Fibroblast of skin of abdomen (primary cell): ENCODE measurements at regions not wholly inside any gene's neighbourhood (a gene's known extent, or its start where the extent isn't known, plus 50 kb on each side); places are given as distances from the start of the nearest gene placed in this dataset.
"Not testable (repeated sequence)": the region's sequence is repeated elsewhere in the genome, so short reads cannot be mapped to it uniquely, and the experiment has no call there.

Source experiments
- DNase-seq: peaks from one replicate; pipeline ENCODE4 v3.0.0-alpha.2; 2013

GRCh38 chr3:176302271-176302670 is 895.0 kb downstream of the TBL1XR1 start:
- no peak for DNase-seq

- DNase-seq = peak; percentile 37
Observed at GRCh38 chr3:176296066-176296597, 901.1 kb downstream of the TBL1XR1 start.

GRCh38 chr3:176293276-176293675 is 904.0 kb downstream of the TBL1XR1 start:
- no peak for DNase-seq

GRCh38 chr3:176286476-176287085 is 910.7 kb downstream of the TBL1XR1 start:
- DNase-seq = peak; percentile 6

GRCh38 chr3:176275538-176275937 is 921.7 kb downstream of the TBL1XR1 start:
- DNase-seq = no peak

DNA sequence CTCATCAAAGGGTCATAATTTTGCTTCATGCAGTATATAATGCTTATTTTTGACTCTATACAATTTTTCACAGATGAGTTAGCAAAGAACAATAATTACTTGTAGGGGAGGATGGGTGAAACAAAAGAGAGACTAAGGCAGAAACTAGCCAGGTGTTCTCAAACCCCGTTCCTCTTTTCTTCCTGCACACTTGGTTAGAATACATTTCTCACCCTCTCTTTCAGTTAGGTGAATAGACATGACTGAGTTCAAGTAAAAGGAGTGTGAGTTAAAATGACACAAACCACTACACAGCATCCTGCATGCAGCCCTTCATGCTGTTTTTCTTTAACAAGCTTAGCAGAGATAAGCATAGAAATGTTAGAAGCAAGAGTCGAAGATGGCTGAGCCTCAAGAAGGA is 922.2 kb downstream of the TBL1XR1 start:
- DNase-seq = no peak

GRCh38 chr3:176274161-176274560 is 923.1 kb downstream of the TBL1XR1 start:
- DNase-seq = no peak

DNA sequence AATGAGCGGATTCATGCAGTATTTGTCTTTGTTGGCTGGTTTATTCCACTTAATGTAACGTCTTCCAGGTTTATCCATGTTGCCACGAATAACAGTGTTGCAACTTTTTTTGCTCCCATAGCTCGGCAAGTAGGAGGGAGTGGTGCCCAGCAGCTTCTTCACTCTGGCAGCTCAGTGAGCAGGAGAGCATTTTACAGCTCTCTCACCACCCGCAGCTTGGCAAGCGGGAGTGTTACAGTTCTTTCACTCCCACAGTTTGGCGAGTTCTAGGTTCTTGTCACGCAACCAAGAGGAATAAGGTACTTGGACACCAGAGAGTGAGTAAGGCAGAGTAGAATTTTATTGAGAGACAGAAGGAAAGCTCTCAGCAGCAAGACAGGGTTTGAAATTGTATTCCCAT is 935.2 kb downstream of the TBL1XR1 start:
- no peak for DNase-seq

- DNase-seq = no peak
Observed at GRCh38 chr3:176247191-176247590, 950.1 kb downstream of the TBL1XR1 start.

GRCh38 chr3:176219970-176220369 is 977.3 kb downstream of the TBL1XR1 start:
- no peak for DNase-seq

- no peak for DNase-seq
Observed at GRCh38 chr3:176214758-176215157, 982.5 kb downstream of the TBL1XR1 start.

GRCh38 chr3:176213314-176213713 is 984.0 kb downstream of the TBL1XR1 start:
- DNase-seq = not testable (repeated sequence)

GRCh38 chr3:176208915-176209314 is 988.4 kb downstream of the TBL1XR1 start:
- DNase-seq = no peak

GRCh38 chr3:176208283-176208682 is 989.0 kb downstream of the TBL1XR1 start:
- DNase-seq = no peak

DNA sequence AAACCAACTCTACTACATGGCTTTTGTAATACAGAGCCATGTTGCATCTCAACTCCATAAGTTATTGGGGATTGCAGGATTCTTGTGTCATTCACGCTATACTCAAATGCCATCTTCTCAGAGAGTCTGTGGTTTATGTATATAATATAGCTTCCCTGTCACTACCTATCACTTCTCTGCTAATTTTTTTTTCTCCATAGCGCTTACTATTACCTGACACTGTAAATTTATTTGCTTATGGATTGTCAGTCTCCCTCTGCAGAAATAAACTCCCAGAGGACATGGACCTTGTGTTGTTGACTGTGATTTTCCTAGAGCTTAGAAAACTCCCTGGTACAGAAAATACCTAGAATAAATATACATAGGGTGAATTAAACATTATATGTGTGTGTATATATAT is 990.5 kb downstream of the TBL1XR1 start:
- DNase-seq = no peak

DNA sequence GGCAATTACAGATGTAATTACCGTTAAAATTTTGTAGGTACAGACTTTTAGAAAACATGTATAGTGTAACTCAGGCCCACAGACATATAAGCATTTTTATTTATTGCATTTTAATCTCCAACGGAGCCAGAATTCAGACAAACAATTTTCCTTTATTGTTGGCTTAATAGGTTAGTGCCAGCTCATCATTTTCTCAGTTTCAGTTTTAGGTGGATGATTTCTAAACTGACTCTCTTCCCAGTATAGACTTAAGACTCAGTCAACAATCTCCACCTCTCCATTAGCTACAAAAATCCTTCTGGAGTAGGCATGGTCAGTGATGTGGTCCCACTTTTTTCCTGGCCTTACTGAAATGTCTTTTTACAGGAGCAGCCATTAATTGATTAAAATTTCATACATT is 994.6 kb downstream of the TBL1XR1 start:
- DNase-seq = no peak

GRCh38 chr3:176193032-176193730 is 1004.1 kb downstream of the TBL1XR1 start:
- DNase-seq = no peak

- DNase-seq = no peak
Observed at GRCh38 chr3:176190755-176191154, 1006.5 kb downstream of the TBL1XR1 start.

GRCh38 chr3:176183181-176183580 is 1014.1 kb downstream of the TBL1XR1 start:
- no peak for DNase-seq

- DNase-seq = no peak
Observed at GRCh38 chr3:176174060-176174459, 1023.2 kb downstream of the TBL1XR1 start.

DNA sequence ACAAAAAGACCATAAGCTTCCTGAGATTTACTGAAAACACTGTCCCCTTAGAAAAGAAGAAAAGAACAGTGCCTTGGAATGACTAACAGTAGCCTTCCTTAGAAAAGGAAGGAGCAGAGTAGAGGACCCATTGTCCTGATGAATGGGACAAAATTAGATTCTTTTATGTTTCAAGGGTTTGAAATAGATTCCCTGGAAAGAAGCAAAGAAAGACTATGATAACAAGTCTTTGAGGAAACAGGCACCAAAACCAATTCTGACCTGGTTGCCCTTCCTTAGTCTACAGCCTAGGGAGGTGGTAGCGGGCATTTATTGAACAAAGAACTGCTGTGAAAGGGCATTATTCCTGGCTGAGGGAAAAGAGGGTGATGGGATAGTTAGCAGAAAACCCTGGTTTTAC is 1024.8 kb downstream of the TBL1XR1 start:
- DNase-seq = no peak

DNA sequence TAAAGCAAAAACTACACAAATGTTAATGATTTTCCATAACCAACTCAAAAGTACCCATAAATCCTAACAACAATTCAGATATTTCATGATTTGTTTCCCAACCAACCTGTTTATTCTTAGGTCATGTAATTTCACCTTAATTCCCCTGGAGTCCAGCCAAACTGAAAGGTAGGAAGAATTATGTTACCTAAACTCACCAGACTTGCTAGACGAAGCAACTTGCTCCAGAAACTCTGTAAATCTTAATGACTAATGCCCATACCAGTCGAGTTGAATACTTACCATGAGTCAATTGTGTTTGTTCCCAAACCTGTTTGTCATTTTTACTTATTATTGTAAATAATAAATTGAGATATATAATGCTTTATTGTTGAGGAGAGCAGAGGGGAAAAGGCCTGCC is 1030.0 kb downstream of the TBL1XR1 start:
- DNase-seq = no peak

GRCh38 chr3:176160997-176161396 is 1036.3 kb downstream of the TBL1XR1 start:
- DNase-seq = no peak

DNA sequence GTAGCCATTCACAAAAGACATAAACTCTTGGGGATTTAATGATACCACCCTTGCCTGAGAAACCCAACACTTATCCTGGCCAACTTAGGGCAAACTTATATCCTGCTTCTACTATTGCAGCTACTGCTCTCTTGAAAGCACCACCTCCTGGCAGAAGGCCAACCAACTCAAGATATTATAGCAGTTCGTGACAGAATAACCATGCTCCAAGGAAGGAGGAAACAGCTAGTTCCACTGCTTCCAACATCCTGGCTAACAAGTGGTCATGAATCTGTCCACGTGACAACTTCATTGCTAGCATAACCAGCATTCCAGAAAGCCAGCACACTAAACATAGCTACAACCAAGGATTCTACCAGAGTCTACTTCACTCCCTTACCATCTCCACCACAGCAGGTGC is 1037.5 kb downstream of the TBL1XR1 start:
- peak; percentile 4 for DNase-seq
